Nephron (organoid): ENCODE measurements at regions not wholly inside any gene's neighbourhood (a gene's known extent, or its start where the extent isn't known, plus 50 kb on each side); places are given as distances from the start of the nearest gene placed in this dataset.

ENCODE experiments used
- H3K27ac Mint-ChIP-seq, 3 experiments: 2 replicates each; pipeline ENCODE4 v1.8.0; 2020; ENCODE audit warnings: mixed read lengths in 3 of 3, mild to moderate bottlenecking in 2 of 3, moderate library complexity in 1 of 3
- H3K27me3 Mint-ChIP-seq: 2 replicates; pipeline ENCODE4 v1.8.0; 2021; ENCODE audit warnings: low read depth, mild to moderate bottlenecking, moderate library complexity, mixed read lengths
- H3K36me3 Mint-ChIP-seq: 2 replicates; pipeline ENCODE4 v1.8.0; 2020; ENCODE audit warnings: low read depth, mixed read lengths
- H3K4me1 Mint-ChIP-seq: 2 replicates; pipeline ENCODE4 v1.8.0; 2020; ENCODE audit warnings: mixed read lengths
- H3K4me3 Mint-ChIP-seq, 3 experiments: 2 replicates each; pipeline ENCODE4 v1.8.0; 2020; ENCODE audit warnings: mild to moderate bottlenecking in 3 of 3, mixed read lengths in 3 of 3, moderate library complexity in 2 of 3
- H3K9me3 Mint-ChIP-seq: 2 replicates; pipeline ENCODE4 v1.8.0; 2020; ENCODE audit warnings: mixed read lengths
- TF ChIP-seq, protein P1 (sequence below), 3 experiments: fragments of 200-600 bp; sonication (generic); IDR thresholded peaks; one replicate each; pipeline ENCODE4 v1.5.0; 2021; ENCODE audit warnings: antibody characterized with exemption in 3 of 3; ENCODE audit not compliant: unreplicated experiment in 3 of 3

DNA sequence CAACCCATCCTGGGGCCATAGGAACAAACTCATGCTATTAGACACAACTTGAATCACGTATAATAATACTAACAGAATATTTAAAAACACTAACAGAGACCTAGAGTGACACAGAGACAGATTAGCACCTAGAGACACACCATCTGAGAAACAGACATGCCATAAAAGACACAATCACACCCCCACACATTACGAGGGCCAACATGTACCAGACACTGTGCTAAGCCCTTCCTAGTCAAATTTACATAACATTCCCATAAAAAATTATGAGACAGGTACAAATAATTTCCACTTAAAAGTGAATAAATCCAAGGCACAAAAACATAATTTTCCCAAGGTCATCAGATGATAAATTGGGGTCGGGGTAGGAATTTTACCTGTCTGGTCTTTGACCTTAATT, 141.1 kb upstream of the PRSS16 start:
- no peak overlapping the region for H3K4me3 Mint-ChIP-seq
- no peaks in the 10 kb centered on the region for H3K27me3 Mint-ChIP-seq
- TF ChIP-seq, protein P1, sequence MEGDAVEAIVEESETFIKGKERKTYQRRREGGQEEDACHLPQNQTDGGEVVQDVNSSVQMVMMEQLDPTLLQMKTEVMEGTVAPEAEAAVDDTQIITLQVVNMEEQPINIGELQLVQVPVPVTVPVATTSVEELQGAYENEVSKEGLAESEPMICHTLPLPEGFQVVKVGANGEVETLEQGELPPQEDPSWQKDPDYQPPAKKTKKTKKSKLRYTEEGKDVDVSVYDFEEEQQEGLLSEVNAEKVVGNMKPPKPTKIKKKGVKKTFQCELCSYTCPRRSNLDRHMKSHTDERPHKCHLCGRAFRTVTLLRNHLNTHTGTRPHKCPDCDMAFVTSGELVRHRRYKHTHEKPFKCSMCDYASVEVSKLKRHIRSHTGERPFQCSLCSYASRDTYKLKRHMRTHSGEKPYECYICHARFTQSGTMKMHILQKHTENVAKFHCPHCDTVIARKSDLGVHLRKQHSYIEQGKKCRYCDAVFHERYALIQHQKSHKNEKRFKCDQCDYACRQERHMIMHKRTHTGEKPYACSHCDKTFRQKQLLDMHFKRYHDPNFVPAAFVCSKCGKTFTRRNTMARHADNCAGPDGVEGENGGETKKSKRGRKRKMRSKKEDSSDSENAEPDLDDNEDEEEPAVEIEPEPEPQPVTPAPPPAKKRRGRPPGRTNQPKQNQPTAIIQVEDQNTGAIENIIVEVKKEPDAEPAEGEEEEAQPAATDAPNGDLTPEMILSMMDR (IDR thresholded peaks at IDR 0.05; ENCODE audit: unreplicated experiment in 3 of 3): no peak
- no peaks in the 10 kb centered on the region for H3K9me3 Mint-ChIP-seq
- H3K4me1 Mint-ChIP-seq: no peaks in the 10 kb centered on the region
- H3K27ac Mint-ChIP-seq: no peak overlapping the region
- H3K36me3 Mint-ChIP-seq: no peaks in the 10 kb centered on the region

DNA sequence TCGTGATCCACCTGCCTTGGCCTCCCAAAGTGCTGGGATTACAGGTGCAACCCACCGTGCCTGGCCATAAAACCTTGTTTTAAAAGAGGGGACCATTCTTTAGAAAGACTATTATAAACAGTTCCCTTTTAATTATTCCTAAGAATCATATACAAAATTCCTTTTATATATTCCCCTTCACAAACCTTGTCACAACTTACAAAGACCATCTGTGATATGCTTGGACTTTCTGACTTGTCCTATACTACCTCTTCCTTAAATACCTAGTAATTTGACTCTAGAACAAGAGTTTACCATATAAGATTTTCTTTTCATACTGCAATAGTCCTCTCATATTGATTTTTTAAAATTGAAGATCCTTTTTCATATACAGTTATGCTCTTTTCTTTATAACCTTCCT, 135.8 kb upstream of the PRSS16 start:
- Mint-ChIP-seq H3K27ac (no peak overlapping the region), H3K27me3 (no peaks in the 10 kb centered on the region), H3K9me3 (peaks cover 14% of the 10 kb centered on the region), H3K36me3 (no peaks in the 10 kb centered on the region), H3K4me1 (no peaks in the 10 kb centered on the region), H3K4me3 (no peak overlapping the region)
- TF ChIP-seq, protein P1 (IDR thresholded peaks at IDR 0.05; ENCODE audit: unreplicated experiment in 3 of 3): no peak

DNA sequence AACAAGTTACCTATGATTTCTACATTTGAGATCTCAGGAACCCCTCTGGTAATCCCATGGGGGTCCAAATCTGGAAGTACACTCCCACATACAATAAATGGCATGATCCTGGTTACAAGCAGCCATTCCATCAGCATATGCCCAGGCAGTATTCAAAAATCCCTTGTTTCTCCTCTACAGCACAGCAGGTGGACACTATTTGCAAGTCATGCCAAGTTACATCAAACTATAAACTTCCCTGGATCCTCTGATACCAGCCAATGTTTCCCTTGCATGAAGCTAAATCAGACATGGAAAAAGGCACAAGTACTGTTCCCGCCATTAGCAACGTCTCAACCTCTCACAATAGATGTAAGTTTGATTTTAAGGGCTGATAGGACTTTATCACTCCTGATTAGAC, 134.5 kb upstream of the PRSS16 start:
- Mint-ChIP-seq H3K36me3 (no peaks in the 10 kb centered on the region), H3K4me1 (no peaks in the 10 kb centered on the region), H3K9me3 (peaks cover 14% of the 10 kb centered on the region), H3K4me3 (no peak overlapping the region), H3K27ac (no peak overlapping the region), H3K27me3 (no peaks in the 10 kb centered on the region)
- TF ChIP-seq, protein P1 (IDR thresholded peaks at IDR 0.05; ENCODE audit: unreplicated experiment in 3 of 3): no peak

DNA sequence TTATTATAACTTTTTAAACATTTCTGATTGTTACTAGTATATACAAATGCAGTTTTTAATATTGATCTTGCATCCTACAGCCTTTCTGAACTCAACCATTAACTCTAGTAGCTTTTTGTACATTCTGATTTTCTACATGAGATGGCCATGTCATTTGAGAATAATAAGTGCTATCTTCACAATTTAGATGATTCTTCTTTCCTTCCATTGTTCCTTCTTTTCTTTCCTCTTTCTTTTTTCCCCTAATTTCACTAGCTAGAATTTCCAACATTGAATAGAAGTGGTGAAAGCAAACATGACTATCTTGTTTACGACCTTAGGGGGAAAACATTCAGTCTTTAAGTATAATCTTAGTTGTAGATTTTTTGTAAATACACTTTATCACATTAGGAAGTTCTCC, 128.2 kb upstream of the PRSS16 start:
- H3K4me3 Mint-ChIP-seq: no peak overlapping the region
- H3K9me3 Mint-ChIP-seq: peaks cover 2% of the 10 kb centered on the region
- peaks cover 3% of the 10 kb centered on the region for H3K36me3 Mint-ChIP-seq
- no peaks in the 10 kb centered on the region for H3K27me3 Mint-ChIP-seq
- no peak overlapping the region for H3K27ac Mint-ChIP-seq
- TF ChIP-seq, protein P1 (IDR thresholded peaks at IDR 0.05; ENCODE audit: unreplicated experiment in 3 of 3): no peak
- H3K4me1 Mint-ChIP-seq: no peaks in the 10 kb centered on the region

DNA sequence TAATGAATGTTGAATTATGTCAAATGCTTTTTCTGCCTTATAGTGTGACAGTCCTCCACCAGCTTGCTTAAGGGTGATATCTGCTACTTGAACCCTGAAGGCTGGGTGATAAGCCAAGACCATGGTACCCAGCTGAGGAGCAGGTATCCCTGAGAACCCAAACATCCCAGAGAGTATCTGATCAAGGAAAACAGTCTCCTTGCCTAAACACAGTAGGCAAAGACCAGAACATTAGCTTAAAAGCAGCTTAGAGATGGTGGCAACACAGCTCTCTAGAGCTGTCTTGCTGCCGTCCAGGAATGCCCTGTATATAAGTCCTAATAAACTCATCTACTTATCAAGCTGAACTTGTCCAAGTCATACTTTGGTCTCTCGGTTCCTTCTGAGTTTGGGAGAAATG, 127.7 kb upstream of the PRSS16 start:
- peaks cover 2% of the 10 kb centered on the region for H3K9me3 Mint-ChIP-seq
- H3K4me1 Mint-ChIP-seq: no peaks in the 10 kb centered on the region
- TF ChIP-seq, protein P1 (IDR thresholded peaks at IDR 0.05; ENCODE audit: unreplicated experiment in 3 of 3): no peak
- H3K27me3 Mint-ChIP-seq: no peaks in the 10 kb centered on the region
- peaks cover 4% of the 10 kb centered on the region for H3K36me3 Mint-ChIP-seq
- no peak overlapping the region for H3K27ac Mint-ChIP-seq
- no peak overlapping the region for H3K4me3 Mint-ChIP-seq

DNA sequence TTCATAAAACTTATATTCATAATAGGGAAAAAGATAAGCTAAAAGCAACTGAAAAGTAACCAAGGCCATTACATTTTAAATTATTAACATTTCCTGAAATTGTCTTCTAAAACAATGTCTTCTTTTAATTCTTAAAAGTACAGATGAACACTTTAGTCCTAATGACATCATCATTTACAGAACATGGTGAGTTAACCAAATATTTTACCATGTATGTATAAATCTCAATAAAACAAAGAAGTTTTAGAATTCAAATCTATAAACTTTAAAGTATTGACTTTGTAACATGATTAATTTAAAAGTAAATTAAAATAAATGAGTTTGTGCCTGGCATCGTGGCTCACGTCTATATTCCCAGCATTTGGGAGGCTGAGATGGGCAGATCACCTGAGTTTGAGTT, 125.9 kb upstream of the PRSS16 start:
- Mint-ChIP-seq H3K36me3 (peaks cover 4% of the 10 kb centered on the region), H3K4me1 (no peaks in the 10 kb centered on the region), H3K27ac (no peak overlapping the region), H3K27me3 (no peaks in the 10 kb centered on the region), H3K9me3 (no peaks in the 10 kb centered on the region), H3K4me3 (no peak overlapping the region)
- TF ChIP-seq, protein P1 (IDR thresholded peaks at IDR 0.05; ENCODE audit: unreplicated experiment in 3 of 3): no peak
